Midbrain (tissue), 1 donor: ENCODE measurements at regions not wholly inside any gene's neighbourhood (a gene's known extent, or its start where the extent isn't known, plus 50 kb on each side); places are given as distances from the start of the nearest gene placed in this dataset.

Experiments
- DNase-seq: peaks from one replicate; lab custom pipeline; 2025; lab: John Stamatoyannopoulos, UW

- DNase-seq: no peak
Observed at GRCh38 chr12:23185346-23185745, 560.4 kb downstream of the ETNK1 start.

- no peak for DNase-seq
Observed at GRCh38 chr12:23186950-23187349, 562.0 kb downstream of the ETNK1 start.

GRCh38 chr12:23193552-23193951 lies 568.6 kb downstream of the ETNK1 start:
- no peak for DNase-seq

GRCh38 chr12:23197266-23197665 lies 572.3 kb downstream of the ETNK1 start:
- DNase-seq: no peak

GRCh38 chr12:23202728-23203127 lies 577.8 kb downstream of the ETNK1 start:
- DNase-seq: no peak

- peak; percentile 42 for DNase-seq
Observed at GRCh38 chr12:23204933-23205778, 580.2 kb downstream of the ETNK1 start.

GRCh38 chr12:23209793-23210192 lies 584.8 kb downstream of the ETNK1 start:
- DNase-seq: no peak

- no peak for DNase-seq
Observed at GRCh38 chr12:23210573-23210972, 585.6 kb downstream of the ETNK1 start.

GRCh38 chr12:23211384-23212320 lies 586.7 kb downstream of the ETNK1 start:
- DNase-seq: no peak

GRCh38 chr12:23217158-23217557 lies 592.2 kb downstream of the ETNK1 start:
- DNase-seq: no peak

GRCh38 chr12:23217667-23218066 lies 592.7 kb downstream of the ETNK1 start:
- no peak for DNase-seq

- DNase-seq: no peak
Observed at GRCh38 chr12:23221066-23221465, 596.1 kb downstream of the ETNK1 start.

GRCh38 chr12:23221926-23222325 lies 597.0 kb downstream of the ETNK1 start:
- DNase-seq: no peak

- no peak for DNase-seq
Observed at GRCh38 chr12:23222801-23223200, 597.8 kb downstream of the ETNK1 start.

GRCh38 chr12:23228101-23228500 lies 603.1 kb downstream of the ETNK1 start:
- no peak for DNase-seq

- DNase-seq: no peak
Observed at GRCh38 chr12:23230899-23231298, 605.9 kb downstream of the ETNK1 start.

- DNase-seq: no peak
Observed at GRCh38 chr12:23236066-23236780, 611.3 kb downstream of the ETNK1 start.

GRCh38 chr12:23236811-23237210 lies 611.8 kb downstream of the ETNK1 start:
- DNase-seq: no peak

GRCh38 chr12:23238190-23238589 lies 613.2 kb downstream of the ETNK1 start:
- DNase-seq: no peak

GRCh38 chr12:23238957-23239356 lies 614.0 kb downstream of the ETNK1 start:
- DNase-seq: no peak

- DNase-seq: no peak
Observed at GRCh38 chr12:23245186-23245585, 620.2 kb downstream of the ETNK1 start.

- DNase-seq: no peak
Observed at GRCh38 chr12:23253191-23253590, 628.2 kb downstream of the ETNK1 start.
